ENCODE measurements at regions not wholly inside any gene's neighbourhood (a gene's known extent, or its start where the extent isn't known, plus 50 kb on each side); places are given as distances from the start of the nearest gene placed in this dataset.

GRCh38 chr1:30609336-30609998, 113.9 kb downstream of the MATN1 start:
- no peak for DNase-seq (ENCODE audit: low read depth)

- no peak for DNase-seq (ENCODE audit: low read depth)
Measured at GRCh38 chr1:30607723-30608122, 115.7 kb downstream of the MATN1 start.

GRCh38 chr1:30606166-30606565, 117.2 kb downstream of the MATN1 start:
- no peak for DNase-seq (ENCODE audit: low read depth)

- DNase-seq (ENCODE audit: low read depth): no peak
Measured at GRCh38 chr1:30605441-30605920, 117.9 kb downstream of the MATN1 start.

- no peak for DNase-seq (ENCODE audit: low read depth)
Measured at GRCh38 chr1:30604801-30605440, 118.5 kb downstream of the MATN1 start.

GRCh38 chr1:30603081-30603858, 120.1 kb downstream of the MATN1 start:
- no peak for DNase-seq (ENCODE audit: low read depth)

- DNase-seq (ENCODE audit: low read depth): no peak
Measured at GRCh38 chr1:30601316-30602085, 121.9 kb downstream of the MATN1 start.

GRCh38 chr1:30600706-30601105, 122.7 kb downstream of the MATN1 start:
- DNase-seq (ENCODE audit: low read depth): no peak

GRCh38 chr1:30600258-30600657, 123.1 kb downstream of the MATN1 start:
- DNase-seq (ENCODE audit: low read depth): no peak

GRCh38 chr1:30599721-30600120, 123.7 kb downstream of the MATN1 start:
- DNase-seq (ENCODE audit: low read depth): no peak

- no peak for DNase-seq (ENCODE audit: low read depth)
Measured at GRCh38 chr1:30598571-30599114, 124.7 kb downstream of the MATN1 start.

GRCh38 chr1:30597711-30598110, 125.7 kb downstream of the MATN1 start:
- DNase-seq (ENCODE audit: low read depth): no peak

GRCh38 chr1:30596891-30597290, 126.5 kb downstream of the MATN1 start:
- DNase-seq (ENCODE audit: low read depth): no peak

GRCh38 chr1:30596470-30596869, 126.9 kb downstream of the MATN1 start:
- DNase-seq (ENCODE audit: low read depth): no peak

GRCh38 chr1:30589083-30589482, 134.3 kb downstream of the MATN1 start:
- DNase-seq (ENCODE audit: low read depth): no peak

- no peak for DNase-seq (ENCODE audit: low read depth)
Measured at GRCh38 chr1:30588311-30589073, 134.9 kb downstream of the MATN1 start.

- DNase-seq (ENCODE audit: low read depth): no peak
Measured at GRCh38 chr1:30586671-30587070, 136.7 kb downstream of the MATN1 start.

GRCh38 chr1:30579580-30579979, 143.8 kb downstream of the MATN1 start:
- DNase-seq (ENCODE audit: low read depth): no peak

- DNase-seq (ENCODE audit: low read depth): no peak
Measured at GRCh38 chr1:30575066-30575465, 148.3 kb downstream of the MATN1 start.

GRCh38 chr1:30572192-30572591, 151.2 kb downstream of the MATN1 start:
- no peak for DNase-seq (ENCODE audit: low read depth)

- no peak for DNase-seq (ENCODE audit: low read depth)
Measured at GRCh38 chr1:30571380-30571779, 152.0 kb downstream of the MATN1 start.
